ENCODE measurements at regions not wholly inside any gene's neighbourhood (a gene's known extent, or its start where the extent isn't known, plus 50 kb on each side); places are given as distances from the start of the nearest gene placed in this dataset.

GRCh38 chr22:27624042-27624441 lies 177.5 kb downstream of the MN1 start:
- Histone ChIP-seq H3K27ac (ENCODE audit: low read depth, low read length) (no peak overlapping the region), H3K36me3 (ENCODE audit: insufficient read depth, low read length) (no peaks in the 10 kb centered on the region), H3K4me1 (ENCODE audit: insufficient read depth, low read length) (no peaks in the 10 kb centered on the region), H3K9me3 (ENCODE audit: low read length) (no peaks in the 10 kb centered on the region), H3K27me3 (ENCODE audit: control insufficient read depth in 1 of 2, insufficient read depth in 2 of 2, low read length in 2 of 2) (no peaks in the 10 kb centered on the region), H3K4me3 (ENCODE audit: low read depth in 1 of 2, low read length in 2 of 2) (no peak overlapping the region), H3K9ac (ENCODE audit: low read length) (no peak overlapping the region)

- Histone ChIP-seq H3K27ac (ENCODE audit: low read depth, low read length) (no peak overlapping the region), H3K27me3 (ENCODE audit: control insufficient read depth in 1 of 2, insufficient read depth in 2 of 2, low read length in 2 of 2) (no peaks in the 10 kb centered on the region), H3K4me1 (ENCODE audit: insufficient read depth, low read length) (no peaks in the 10 kb centered on the region), H3K4me3 (ENCODE audit: low read depth in 1 of 2, low read length in 2 of 2) (no peak overlapping the region), H3K36me3 (ENCODE audit: insufficient read depth, low read length) (no peaks in the 10 kb centered on the region), H3K9me3 (ENCODE audit: low read length) (no peaks in the 10 kb centered on the region), H3K9ac (ENCODE audit: low read length) (no peak overlapping the region)
Observed at GRCh38 chr22:27624705-27625104, 176.9 kb downstream of the MN1 start.

- no peaks in the 10 kb centered on the region for H3K4me1 ChIP-seq (ENCODE audit: insufficient read depth, low read length)
- H3K4me3 ChIP-seq (ENCODE audit: low read depth in 1 of 2, low read length in 2 of 2), result no peak overlapping the region
- no peak overlapping the region for H3K9ac ChIP-seq (ENCODE audit: low read length)
- no peak overlapping the region for H3K27ac ChIP-seq (ENCODE audit: low read depth, low read length)
- no peaks in the 10 kb centered on the region for H3K9me3 ChIP-seq (ENCODE audit: low read length)
- H3K27me3 ChIP-seq (ENCODE audit: control insufficient read depth in 1 of 2, insufficient read depth in 2 of 2, low read length in 2 of 2), result peaks cover 0 to 5% of the 10 kb centered on the region in 2 donors
- H3K36me3 ChIP-seq (ENCODE audit: insufficient read depth, low read length), result no peaks in the 10 kb centered on the region
Observed at GRCh38 chr22:27625769-27626674, 175.5 kb downstream of the MN1 start.

GRCh38 chr22:27626675-27627443 lies 174.7 kb downstream of the MN1 start:
- no peaks in the 10 kb centered on the region for H3K4me1 ChIP-seq (ENCODE audit: insufficient read depth, low read length)
- H3K4me3 ChIP-seq (ENCODE audit: low read depth in 1 of 2, low read length in 2 of 2), result no peak overlapping the region
- no peaks in the 10 kb centered on the region for H3K9me3 ChIP-seq (ENCODE audit: low read length)
- no peak overlapping the region for H3K27ac ChIP-seq (ENCODE audit: low read depth, low read length)
- no peak overlapping the region for H3K9ac ChIP-seq (ENCODE audit: low read length)
- H3K36me3 ChIP-seq (ENCODE audit: insufficient read depth, low read length), result no peaks in the 10 kb centered on the region
- H3K27me3 ChIP-seq (ENCODE audit: control insufficient read depth in 1 of 2, insufficient read depth in 2 of 2, low read length in 2 of 2), result peaks cover 0 to 5% of the 10 kb centered on the region in 2 donors

GRCh38 chr22:27627444-27627833 lies 174.1 kb downstream of the MN1 start:
- Histone ChIP-seq H3K27me3 (ENCODE audit: control insufficient read depth in 1 of 2, insufficient read depth in 2 of 2, low read length in 2 of 2) (peaks cover 0 to 6% of the 10 kb centered on the region in 2 donors), H3K36me3 (ENCODE audit: insufficient read depth, low read length) (no peaks in the 10 kb centered on the region), H3K4me3 (ENCODE audit: low read depth in 1 of 2, low read length in 2 of 2) (no peak overlapping the region), H3K9ac (ENCODE audit: low read length) (no peak overlapping the region), H3K9me3 (ENCODE audit: low read length) (no peaks in the 10 kb centered on the region), H3K4me1 (ENCODE audit: insufficient read depth, low read length) (no peaks in the 10 kb centered on the region), H3K27ac (ENCODE audit: low read depth, low read length) (no peak overlapping the region)

GRCh38 chr22:27627901-27628300 lies 173.7 kb downstream of the MN1 start:
- H3K4me3 ChIP-seq (ENCODE audit: low read depth in 1 of 2, low read length in 2 of 2), result no peak overlapping the region
- no peak overlapping the region for H3K27ac ChIP-seq (ENCODE audit: low read depth, low read length)
- no peaks in the 10 kb centered on the region for H3K4me1 ChIP-seq (ENCODE audit: insufficient read depth, low read length)
- H3K9ac ChIP-seq (ENCODE audit: low read length), result no peak overlapping the region
- no peaks in the 10 kb centered on the region for H3K36me3 ChIP-seq (ENCODE audit: insufficient read depth, low read length)
- H3K9me3 ChIP-seq (ENCODE audit: low read length), result no peaks in the 10 kb centered on the region
- H3K27me3 ChIP-seq (ENCODE audit: control insufficient read depth in 1 of 2, insufficient read depth in 2 of 2, low read length in 2 of 2), result peaks cover 0 to 11% of the 10 kb centered on the region in 2 donors

- Histone ChIP-seq H3K9ac (ENCODE audit: low read length) (no peak overlapping the region), H3K27ac (ENCODE audit: low read depth, low read length) (no peak overlapping the region), H3K4me1 (ENCODE audit: insufficient read depth, low read length) (no peaks in the 10 kb centered on the region), H3K36me3 (ENCODE audit: insufficient read depth, low read length) (no peaks in the 10 kb centered on the region), H3K9me3 (ENCODE audit: low read length) (no peaks in the 10 kb centered on the region), H3K4me3 (ENCODE audit: low read depth in 1 of 2, low read length in 2 of 2) (no peak overlapping the region), H3K27me3 (ENCODE audit: control insufficient read depth in 1 of 2, insufficient read depth in 2 of 2, low read length in 2 of 2) (peaks cover 0 to 11% of the 10 kb centered on the region in 2 donors)
Observed at GRCh38 chr22:27628341-27628740, 173.2 kb downstream of the MN1 start.

GRCh38 chr22:27628891-27629631 lies 172.5 kb downstream of the MN1 start:
- Histone ChIP-seq H3K9ac (ENCODE audit: low read length) (no peak overlapping the region), H3K9me3 (ENCODE audit: low read length) (no peaks in the 10 kb centered on the region), H3K4me3 (ENCODE audit: low read depth in 1 of 2, low read length in 2 of 2) (no peak overlapping the region), H3K36me3 (ENCODE audit: insufficient read depth, low read length) (no peaks in the 10 kb centered on the region), H3K27ac (ENCODE audit: low read depth, low read length) (no peak overlapping the region), H3K4me1 (ENCODE audit: insufficient read depth, low read length) (no peaks in the 10 kb centered on the region), H3K27me3 (ENCODE audit: control insufficient read depth in 1 of 2, insufficient read depth in 2 of 2, low read length in 2 of 2) (peaks cover 0 to 11% of the 10 kb centered on the region in 2 donors)

GRCh38 chr22:27629908-27630673 lies 171.5 kb downstream of the MN1 start:
- Histone ChIP-seq H3K4me3 (ENCODE audit: low read depth in 1 of 2, low read length in 2 of 2) (no peak overlapping the region), H3K27me3 (ENCODE audit: control insufficient read depth in 1 of 2, insufficient read depth in 2 of 2, low read length in 2 of 2) (peaks cover 0 to 11% of the 10 kb centered on the region in 2 donors), H3K4me1 (ENCODE audit: insufficient read depth, low read length) (no peaks in the 10 kb centered on the region), H3K9me3 (ENCODE audit: low read length) (no peaks in the 10 kb centered on the region), H3K9ac (ENCODE audit: low read length) (no peak overlapping the region), H3K36me3 (ENCODE audit: insufficient read depth, low read length) (no peaks in the 10 kb centered on the region), H3K27ac (ENCODE audit: low read depth, low read length) (no peak overlapping the region)

- peaks cover 0 to 11% of the 10 kb centered on the region in 2 donors for H3K27me3 ChIP-seq (ENCODE audit: control insufficient read depth in 1 of 2, insufficient read depth in 2 of 2, low read length in 2 of 2)
- no peaks in the 10 kb centered on the region for H3K9me3 ChIP-seq (ENCODE audit: low read length)
- no peak overlapping the region for H3K9ac ChIP-seq (ENCODE audit: low read length)
- H3K36me3 ChIP-seq (ENCODE audit: insufficient read depth, low read length), result no peaks in the 10 kb centered on the region
- no peak overlapping the region for H3K27ac ChIP-seq (ENCODE audit: low read depth, low read length)
- H3K4me1 ChIP-seq (ENCODE audit: insufficient read depth, low read length), result no peaks in the 10 kb centered on the region
- no peak overlapping the region for H3K4me3 ChIP-seq (ENCODE audit: low read depth in 1 of 2, low read length in 2 of 2)
Observed at GRCh38 chr22:27630754-27631153, 170.8 kb downstream of the MN1 start.

Data from muscle layer of colon (tissue), 2 donors.